GM18858 (cell line): ENCODE measurements at regions not wholly inside any gene's neighbourhood (a gene's known extent, or its start where the extent isn't known, plus 50 kb on each side); places are given as distances from the start of the nearest gene placed in this dataset.
"Not testable (repeated sequence)": the region's sequence is repeated elsewhere in the genome, so short reads cannot be mapped to it uniquely, and the experiment has no call there.

Experiments used
- ATAC-seq: cut with Tn5 transposase; IDR thresholded peaks from one replicate; pipeline ENCODE4 v1.9.1; 2021; ENCODE audit not compliant: unreplicated experiment

DNA sequence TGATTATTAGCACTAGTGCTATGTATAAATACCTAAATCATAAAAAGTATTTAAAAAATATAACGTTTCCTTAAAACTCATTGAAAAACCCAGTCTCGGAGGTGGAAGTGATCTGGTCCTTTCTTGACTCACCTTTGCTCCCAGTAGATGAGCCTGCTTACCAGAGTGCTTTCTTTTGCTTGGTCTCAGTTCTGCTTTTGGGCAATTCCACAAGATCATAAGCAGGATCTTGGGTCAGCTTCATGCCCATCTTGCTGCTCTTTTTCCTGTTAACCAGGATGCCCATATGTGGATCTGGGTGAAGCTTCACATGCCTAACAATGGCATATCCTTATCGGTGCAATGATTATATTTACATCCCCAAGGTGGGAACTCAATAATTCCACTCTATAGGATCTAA, 332.1 kb upstream of the FAM98A start:
- no peak for ATAC-seq

DNA sequence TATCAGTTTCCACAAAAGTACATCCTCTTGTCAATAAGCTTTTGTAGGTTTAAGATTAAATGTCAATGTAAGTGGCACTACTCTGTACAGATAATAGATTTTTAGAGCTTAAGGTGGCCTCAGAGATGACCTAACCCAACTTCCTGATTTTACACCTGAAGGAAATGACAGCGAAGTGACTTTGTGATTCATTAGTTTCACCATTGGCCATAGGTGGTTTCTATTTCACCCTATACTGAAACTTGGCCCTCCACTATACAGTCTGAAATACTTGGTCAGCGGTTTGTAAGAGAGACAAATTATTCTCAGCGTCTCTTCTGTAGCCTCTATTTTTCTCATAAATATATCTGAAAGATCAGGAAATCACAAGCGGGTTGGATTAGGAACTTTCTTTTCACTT, 330.4 kb upstream of the FAM98A start:
- ATAC-seq = peak; percentile 92

DNA sequence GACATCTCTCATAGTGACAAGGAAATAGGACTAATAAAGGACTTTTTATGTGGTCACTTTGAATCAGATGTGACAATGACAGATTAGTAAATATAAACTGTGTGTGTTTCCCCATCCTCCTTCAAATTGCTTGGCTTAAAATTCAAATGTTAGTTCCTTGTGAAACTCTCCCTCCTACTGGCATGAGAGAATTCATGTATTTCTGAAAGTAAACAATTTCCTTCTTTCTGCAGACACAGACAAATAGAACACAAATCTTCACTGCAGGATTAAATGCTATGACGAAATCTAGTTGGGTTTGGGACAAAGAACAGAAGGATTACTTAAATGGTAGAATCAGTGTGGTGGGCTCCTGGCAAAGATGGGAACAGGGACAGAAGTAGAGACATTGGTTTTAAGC, 328.7 kb upstream of the FAM98A start:
- ATAC-seq = no peak

DNA sequence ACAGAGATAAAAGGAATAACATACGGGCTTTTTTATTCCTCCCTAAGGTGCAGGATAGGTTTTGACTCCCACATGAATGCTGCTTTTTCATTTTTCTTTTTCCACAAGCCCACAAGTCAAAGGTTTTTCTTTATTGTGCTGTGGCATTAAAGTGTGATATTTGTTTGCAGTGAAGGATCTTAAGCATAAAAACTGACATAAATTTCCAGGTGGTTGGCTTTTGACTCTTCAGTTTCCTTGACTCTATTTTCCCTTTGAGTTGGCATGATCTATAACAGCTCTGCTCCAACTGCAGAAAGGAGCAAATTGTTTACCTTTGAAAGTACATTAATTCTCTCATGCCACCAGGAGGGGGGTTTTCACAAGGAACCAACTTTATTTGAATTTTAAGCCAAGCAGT, 326.2 kb upstream of the FAM98A start:
- ATAC-seq = no peak

DNA sequence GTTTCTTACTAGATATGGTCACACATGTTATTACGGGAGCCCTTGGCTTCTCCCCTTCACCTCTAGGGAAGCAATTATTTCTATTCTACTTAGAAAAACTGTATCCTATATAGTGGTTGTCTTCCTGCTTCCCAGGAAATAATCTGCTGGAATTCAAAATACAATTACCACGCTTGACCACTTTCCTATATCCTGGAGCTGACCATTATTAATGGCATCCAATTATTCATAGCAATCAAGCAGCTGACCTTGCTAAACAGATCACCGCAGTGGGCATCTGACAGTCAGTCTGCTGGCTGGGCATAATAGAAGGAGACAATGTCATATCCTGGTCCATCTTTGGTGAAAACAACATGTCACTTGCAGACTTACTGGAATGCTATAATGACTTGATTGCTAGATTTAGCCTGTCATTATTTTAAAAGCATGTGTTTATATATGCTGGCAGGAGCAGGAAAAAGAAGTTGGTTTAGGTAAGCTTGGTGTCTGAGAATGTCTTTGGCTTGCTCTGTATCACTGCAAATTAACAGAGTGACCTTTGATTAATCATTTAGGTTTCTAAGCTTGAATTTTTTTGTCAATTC, 325.6 kb upstream of the FAM98A start:
- no peak for ATAC-seq

DNA sequence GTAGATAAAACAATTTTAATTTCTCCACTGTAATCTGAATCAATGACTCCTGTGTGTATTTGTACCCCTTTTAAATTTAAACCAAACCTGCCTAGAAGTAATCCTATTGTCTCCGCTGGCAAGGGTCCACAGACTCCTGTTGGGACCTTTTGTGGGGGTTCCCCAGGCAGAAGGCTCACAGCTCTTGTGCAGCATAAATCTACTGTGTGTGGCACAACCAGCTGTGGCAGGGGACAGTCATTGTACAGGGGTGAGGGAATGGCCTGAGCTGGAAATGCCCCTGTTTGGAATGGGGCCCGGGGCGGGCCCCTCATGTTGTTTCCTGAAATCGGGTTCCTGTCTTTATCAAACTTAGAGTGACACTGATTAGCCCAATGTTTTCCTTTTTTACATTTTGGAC, 318.2 kb upstream of the FAM98A start:
- no peak for ATAC-seq

DNA sequence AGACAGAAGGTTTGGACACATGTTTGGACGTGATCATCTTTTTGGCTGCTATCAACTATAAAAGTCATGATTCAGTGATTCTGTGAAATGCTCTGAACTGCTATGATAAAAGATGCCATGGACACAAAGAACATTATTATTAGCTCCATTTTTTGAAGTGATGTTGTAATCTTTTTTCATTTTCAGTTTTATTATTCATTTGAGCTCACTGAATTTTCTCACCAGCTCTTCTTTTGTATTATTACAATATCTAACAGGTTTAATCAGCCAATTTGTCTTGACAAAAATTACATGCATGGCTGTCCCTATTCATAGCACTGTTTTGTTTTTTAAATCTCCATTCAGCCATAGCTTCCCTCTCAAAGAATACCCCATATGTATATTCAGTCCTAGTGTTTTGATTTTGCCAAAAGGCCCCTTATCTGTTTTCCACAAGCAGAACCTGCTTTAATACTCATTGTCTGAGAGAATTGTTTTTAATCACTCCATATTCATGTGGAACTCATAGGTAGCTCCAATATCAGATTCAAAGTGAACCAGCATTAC, 314.0 kb upstream of the FAM98A start:
- ATAC-seq = no peak

DNA sequence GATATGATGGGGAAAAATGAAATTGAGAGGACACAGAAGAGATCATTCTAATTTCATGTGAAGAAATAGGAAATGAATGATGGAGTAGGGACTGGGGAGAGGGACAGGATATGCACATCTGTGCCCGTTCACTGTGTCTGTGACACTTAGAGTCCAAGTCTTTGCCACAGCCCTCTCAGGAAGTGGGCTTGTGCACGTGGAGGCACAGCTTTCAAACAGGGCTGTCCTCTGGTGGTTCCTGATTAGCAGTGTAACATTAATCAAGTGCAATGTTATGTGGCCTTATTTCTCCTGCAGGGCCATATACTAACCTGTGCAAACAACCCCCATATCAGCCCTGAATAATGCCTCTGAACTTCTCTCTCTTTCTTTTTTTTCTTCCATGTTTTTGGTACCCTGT, 312.2 kb upstream of the FAM98A start:
- no peak for ATAC-seq

DNA sequence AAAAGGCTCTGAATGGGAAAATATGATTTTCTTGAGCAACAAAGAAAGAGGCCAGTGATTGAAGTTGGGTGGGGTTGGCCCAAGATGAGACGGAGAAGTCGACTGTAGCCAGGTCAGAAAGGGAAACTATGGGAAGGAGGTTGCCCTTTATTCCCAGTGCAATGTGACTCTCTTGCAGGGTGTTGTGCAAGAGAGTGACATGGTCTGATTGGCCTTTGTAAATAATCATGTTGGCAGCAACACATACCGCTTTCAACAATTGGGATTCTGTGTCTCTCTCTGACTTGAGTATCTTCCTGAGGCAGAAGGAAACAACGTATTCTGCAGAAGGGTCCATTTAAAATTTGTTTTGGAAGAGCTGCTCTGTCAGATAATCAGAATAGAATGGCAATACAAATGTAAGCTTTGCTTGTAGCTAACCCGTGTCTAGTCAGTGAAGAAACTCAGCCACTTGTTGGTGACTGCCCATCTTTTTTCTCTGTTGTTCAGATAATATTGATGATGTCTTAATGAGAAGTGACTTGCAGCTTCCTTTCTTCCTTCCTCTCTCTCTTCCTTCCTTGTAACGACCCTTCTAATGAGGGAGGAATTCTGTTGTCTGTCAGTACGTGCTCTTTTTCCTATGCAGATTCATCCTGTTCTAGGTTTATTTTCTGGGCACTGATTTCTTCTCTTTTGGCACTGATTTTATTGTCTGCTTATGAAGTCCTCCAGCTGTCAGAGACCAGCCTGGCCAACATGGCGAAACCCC, 311.0 kb upstream of the FAM98A start:
- ATAC-seq = no peak

DNA sequence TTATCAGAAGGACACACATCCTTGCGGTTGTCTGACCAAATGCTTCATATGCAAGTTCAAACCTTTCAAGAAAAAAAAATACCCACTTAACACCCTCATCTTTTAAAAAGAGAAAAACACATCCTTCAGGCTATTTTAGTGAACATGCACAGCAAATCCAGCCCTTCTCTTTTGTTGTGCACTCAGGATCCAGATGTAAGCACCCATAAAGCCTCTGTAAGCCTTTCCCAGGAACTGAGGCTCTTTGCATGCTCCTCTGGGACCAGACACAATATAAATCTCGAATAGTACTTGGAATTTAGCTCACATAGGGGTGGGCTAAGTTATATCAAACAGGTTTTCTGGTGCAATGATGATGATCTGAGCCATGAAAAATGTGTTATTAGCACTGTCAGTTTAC, 308.8 kb upstream of the FAM98A start:
- no peak for ATAC-seq

DNA sequence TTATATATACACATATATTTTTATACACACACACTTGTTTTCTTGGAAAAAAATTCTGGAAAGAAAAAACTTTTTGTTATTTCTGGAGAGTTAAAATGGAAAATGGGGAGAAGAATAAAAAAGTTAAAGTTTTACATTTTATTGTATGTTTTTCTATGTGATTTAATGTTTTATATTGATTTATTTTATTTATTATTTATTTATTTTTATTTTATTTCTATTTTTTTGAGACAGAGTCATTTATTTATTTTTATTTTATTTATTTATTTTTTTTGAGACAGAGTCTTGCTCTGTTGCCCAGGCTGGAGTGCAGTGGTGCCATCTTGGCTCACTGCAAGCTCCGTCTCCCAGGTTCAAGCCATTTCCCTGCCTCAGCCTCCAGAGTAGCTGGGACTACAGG, 307.0 kb upstream of the FAM98A start:
- ATAC-seq = not testable (repeated sequence)

DNA sequence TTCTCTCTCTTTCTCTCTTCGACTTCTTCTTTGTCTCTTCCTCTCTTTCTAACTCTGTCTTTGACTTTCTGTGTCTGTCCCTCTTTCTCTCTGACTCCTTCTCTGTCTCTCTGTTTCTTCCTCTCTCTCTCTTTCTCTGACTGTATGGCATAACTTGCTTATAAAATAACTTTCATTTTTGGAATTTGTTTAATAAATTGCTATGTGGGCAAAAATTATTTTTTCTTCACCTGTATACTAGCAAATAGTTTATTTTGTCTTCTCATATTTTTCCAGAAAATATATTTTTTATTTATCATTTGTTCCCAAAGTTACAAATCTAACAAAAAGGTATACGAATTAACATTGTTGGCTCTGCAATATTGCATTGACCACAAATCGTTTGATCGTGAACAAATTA, 305.7 kb upstream of the FAM98A start:
- ATAC-seq = no peak

DNA sequence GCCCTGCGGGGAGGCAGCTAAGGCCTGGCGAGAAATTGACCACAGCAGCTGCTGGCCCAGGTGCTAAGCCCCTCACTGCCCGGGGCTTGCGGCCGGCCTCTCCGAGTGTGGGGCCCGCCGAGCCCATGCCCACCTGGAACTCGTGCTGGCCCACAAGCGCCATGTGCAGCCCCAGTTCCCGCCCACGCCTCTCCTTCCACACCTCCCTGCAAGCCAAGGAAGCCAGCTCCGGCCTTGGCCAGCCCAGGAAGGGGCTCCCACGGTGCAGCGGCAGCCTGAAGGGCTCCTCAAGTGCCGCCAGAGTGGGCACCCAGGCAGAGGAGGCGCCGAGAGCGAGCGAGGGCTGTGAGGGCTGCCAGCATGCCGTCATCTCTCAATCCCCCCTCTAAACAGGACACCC, 304.6 kb upstream of the FAM98A start:
- ATAC-seq = no peak

DNA sequence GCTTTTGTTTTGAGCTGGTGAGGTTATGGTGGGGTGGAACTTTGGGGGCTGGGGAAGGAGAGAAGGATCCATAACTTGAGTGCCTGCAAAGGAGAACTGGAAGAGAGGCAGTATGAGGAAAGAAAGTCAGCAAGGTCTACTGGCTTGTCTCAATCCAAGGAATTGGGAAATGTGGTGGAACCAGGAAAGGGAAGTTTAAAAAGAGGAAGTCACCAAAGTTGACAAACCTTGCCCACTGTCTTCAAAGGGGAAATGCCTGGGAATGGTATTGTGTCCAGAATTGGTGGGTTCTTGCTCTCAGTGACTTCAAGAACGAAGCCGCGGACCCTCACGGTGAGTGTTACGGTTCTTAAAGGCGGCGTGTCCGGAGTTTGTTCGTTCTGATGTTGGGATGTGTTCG, 304.1 kb upstream of the FAM98A start:
- no peak for ATAC-seq

DNA sequence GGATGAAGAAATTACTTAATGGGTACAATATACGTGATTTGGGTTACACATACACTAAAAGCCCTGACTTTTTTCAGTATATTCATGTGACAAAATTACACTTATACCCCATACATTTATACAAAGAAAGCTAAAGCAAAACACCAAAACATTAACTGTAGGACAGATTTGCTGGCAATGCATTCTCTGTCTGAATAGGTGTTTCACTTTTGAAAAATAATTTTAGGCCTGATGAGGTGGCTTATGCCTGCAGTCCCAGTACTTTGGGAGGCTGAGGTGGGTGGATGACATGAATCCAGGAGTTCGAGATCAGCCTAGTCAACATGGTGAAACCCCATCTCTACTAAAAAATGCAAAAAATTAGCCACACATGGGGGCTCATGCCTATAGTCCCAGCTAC, 301.5 kb upstream of the FAM98A start:
- ATAC-seq = no peak

DNA sequence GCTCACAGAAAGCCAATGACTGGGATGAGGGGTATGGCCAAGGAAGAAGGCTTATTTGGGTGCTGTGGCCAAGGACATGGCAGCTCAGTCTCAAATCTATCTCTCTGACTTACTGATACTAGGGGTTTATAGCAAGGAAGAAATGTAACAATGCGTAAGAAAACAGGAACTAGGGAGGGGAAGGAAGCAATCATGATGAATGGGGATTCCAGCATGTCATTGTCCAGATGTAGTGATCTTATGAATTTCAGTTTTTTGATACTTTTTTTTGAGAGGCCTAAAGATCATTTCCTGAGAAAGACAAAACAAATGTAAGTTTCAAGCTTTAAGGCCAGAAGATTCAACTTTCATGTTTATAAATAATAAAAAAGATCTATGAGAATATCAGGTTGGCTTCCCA, 298.6 kb upstream of the FAM98A start:
- no peak for ATAC-seq

DNA sequence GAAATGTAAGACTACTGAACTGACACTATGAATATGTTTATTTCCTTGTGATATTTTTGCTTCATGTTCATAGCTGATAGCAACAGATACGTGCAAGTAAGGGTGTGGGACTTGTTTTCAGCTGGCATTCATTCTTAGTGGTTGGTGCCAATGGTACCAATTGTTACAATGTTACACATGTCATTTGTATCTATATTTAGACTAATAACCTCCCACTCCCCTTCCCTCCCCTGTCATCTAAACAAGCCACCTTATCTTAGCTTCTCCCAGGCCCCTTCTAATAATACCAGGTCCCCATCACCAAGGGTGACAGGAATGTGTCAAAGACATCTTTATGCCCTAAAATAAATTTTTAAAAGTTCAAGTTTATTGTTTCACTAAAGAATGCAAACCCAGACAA, 294.7 kb upstream of the FAM98A start:
- ATAC-seq = no peak

DNA sequence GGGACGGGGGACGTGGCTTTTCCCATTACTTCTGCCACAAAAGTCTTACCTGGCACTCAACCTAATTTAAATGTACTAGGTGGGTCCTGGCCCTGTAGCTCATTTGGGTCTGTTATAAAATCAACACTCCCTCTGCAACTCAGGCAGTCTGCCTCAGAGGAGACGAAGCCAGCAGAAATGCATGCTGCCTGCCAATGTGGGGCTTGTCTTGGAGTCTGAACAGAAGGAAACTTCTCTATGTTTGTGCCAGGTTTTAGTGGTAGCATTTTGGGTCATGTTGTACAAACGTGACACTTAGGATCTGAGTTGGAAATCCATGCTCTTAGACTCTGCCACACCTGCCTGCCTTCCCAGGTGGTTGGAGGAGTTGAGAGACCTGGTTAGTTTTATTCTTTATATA, 292.5 kb upstream of the FAM98A start:
- no peak for ATAC-seq

DNA sequence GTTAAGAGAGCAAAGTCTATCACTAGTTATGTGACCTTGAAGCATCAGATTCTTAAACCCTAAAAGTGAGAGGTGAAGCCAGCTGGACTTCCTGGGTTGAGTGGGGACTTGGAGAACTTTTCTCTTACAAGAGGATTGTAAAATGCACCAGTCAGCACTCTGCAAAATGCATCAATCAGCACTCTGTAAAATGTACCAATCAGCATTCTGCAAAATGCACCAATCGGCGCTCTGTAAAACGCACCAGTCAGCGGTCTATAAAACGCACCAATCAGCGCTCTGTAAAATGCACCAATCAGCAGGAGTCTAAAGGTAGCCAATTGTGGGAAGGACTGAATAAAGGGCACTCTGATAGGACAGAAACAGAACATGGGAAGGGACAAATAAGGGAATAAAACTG, 291.6 kb upstream of the FAM98A start:
- no peak for ATAC-seq

DNA sequence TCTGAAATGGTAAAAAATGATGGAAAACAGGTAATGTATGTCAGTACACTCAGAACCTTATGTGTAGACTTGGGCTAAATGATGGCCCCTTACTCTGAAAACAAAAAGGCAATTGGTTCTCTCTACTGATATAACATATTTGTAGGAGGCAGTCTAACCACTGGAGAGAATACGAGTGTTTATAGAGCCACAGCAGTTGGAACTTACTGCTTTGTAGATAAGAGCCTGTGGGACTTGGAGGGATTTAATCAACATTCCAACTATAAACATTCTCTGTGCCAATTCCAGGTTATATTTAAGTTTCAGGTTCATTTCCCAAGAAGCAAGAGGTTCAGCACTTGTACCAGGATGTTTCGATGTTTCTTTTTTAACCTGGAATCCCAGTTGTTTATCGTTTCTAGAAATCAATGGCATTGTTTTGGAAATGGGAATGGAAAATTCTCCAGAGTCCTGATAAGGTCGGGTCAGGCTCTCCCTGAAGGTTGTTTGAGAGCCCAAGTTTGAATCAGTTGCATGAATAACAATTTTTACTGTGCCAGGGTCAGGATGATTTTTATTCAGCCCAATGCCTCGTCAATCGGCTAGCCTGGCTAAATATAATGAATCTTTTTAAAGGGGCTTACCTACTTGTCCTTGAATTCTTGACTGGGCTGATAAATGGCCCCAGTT, 278.4 kb upstream of the FAM98A start:
- no peak for ATAC-seq

DNA sequence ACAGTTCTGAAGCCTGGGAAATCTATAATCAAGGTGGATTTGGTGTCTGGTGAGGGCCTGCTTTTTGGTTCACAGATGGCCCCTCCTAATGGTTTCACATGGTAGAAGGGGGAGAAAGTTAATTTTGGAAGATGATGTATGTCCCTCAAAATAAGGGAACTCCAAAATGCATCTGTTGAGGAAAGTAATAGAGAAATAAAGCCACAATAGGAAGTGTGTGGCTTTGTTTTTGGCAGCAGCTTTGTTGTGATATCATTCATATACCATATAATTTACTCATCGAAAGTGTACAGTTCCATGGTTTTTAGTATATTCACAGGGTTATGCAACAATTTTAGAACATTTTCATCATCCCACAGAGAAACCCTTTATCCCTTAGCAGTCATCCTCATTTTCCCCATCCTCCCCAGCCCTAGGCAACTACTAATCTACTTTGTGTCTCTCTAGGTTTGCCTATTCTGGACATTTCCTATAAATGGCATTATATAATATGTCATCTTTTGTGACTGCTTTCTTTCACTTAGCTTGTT, 274.0 kb upstream of the FAM98A start:
- no peak for ATAC-seq
